Endothelial cell of umbilical vein (primary cell): ENCODE measurements at regions not wholly inside any gene's neighbourhood (a gene's known extent, or its start where the extent isn't known, plus 50 kb on each side); places are given as distances from the start of the nearest gene placed in this dataset.

Experiments
- CTCF ChIP-seq, 2 donors: IDR thresholded peaks; 1 replicate in 1 of 2; 2 replicates in 1 of 2; pipeline ENCODE4 v1.5.1; 2011; ENCODE audit warnings: low read length in 2 of 2, mild to moderate bottlenecking in 2 of 2, moderate library complexity in 2 of 2, control low read depth in 1 of 2, inconsistent platforms in 1 of 2, low read depth in 1 of 2; ENCODE audit not compliant: insufficient read depth in 1 of 2; ENCODE audit errors: extremely low read depth in 1 of 2
- EZH2 ChIP-seq: IDR thresholded peaks from 2 replicates; pipeline ENCODE4 v1.6.1; 2012; ENCODE audit warnings: borderline replicate concordance, low read depth, mild to moderate bottlenecking, moderate library complexity, low read length, inconsistent platforms; ENCODE audit not compliant: severe bottlenecking
- POLR2A ChIP-seq: IDR thresholded peaks from 2 replicates; pipeline ENCODE4 v1.6.1; 2012; ENCODE audit warnings: low read depth, mild to moderate bottlenecking, control low read depth, low read length

- TF ChIP-seq EZH2 (no peak), POLR2A (no peak), CTCF (IDR thresholded peaks at IDR 0.05; ENCODE audit: extremely low read depth in 1 of 2, insufficient read depth in 1 of 2, low read depth in 1 of 2, low read length in 2 of 2) (no peak)
Observed at GRCh38 chr16:8167436-8167835, 422.9 kb downstream of the TMEM114 start.
